Retina (tissue), 1 donor: ENCODE measurements at regions not wholly inside any gene's neighbourhood (a gene's known extent, or its start where the extent isn't known, plus 50 kb on each side); places are given as distances from the start of the nearest gene placed in this dataset.

ENCODE experiments used
- DNase-seq: peaks from one replicate; pipeline ENCODE4 v3.0.0-alpha.2; 2016

- no peak for DNase-seq
These were observed 97.7 kb downstream of the CD47 start for GRCh38 chr3:107992976-107993684.

GRCh38 chr3:107990926-107991325 lies 99.9 kb downstream of the CD47 start:
- no peak for DNase-seq

- no peak for DNase-seq
These were observed 100.4 kb downstream of the CD47 start for GRCh38 chr3:107990433-107990832.

- no peak for DNase-seq
These were observed 101.2 kb downstream of the CD47 start for GRCh38 chr3:107989661-107990060.

- no peak for DNase-seq
These were observed 102.2 kb downstream of the CD47 start for GRCh38 chr3:107988460-107989175.

- DNase-seq, result no peak
These were observed 103.5 kb downstream of the CD47 start for GRCh38 chr3:107987036-107987939.

GRCh38 chr3:107986505-107986904 lies 104.3 kb downstream of the CD47 start:
- no peak for DNase-seq

- DNase-seq, result no peak
These were observed 105.3 kb downstream of the CD47 start for GRCh38 chr3:107985496-107985895.

- no peak for DNase-seq
These were observed 107.6 kb downstream of the CD47 start for GRCh38 chr3:107983247-107983646.

- DNase-seq, result no peak
These were observed 108.7 kb downstream of the CD47 start for GRCh38 chr3:107982165-107982564.

- DNase-seq, result peak; percentile 75
These were observed 109.2 kb downstream of the CD47 start for GRCh38 chr3:107981471-107982111.

GRCh38 chr3:107979538-107979937 lies 111.3 kb downstream of the CD47 start:
- DNase-seq, result no peak

- peak; percentile 86 for DNase-seq
These were observed 112.4 kb downstream of the CD47 start for GRCh38 chr3:107978131-107979055.

- peak; percentile 83 for DNase-seq
These were observed 113.4 kb downstream of the CD47 start for GRCh38 chr3:107977221-107978130.

- DNase-seq, result no peak
These were observed 114.5 kb downstream of the CD47 start for GRCh38 chr3:107976202-107976800.

GRCh38 chr3:107975529-107976201 lies 115.2 kb downstream of the CD47 start:
- no peak for DNase-seq

- no peak for DNase-seq
These were observed 116.9 kb downstream of the CD47 start for GRCh38 chr3:107973961-107974360.

- DNase-seq, result no peak
These were observed 117.7 kb downstream of the CD47 start for GRCh38 chr3:107973152-107973551.

- DNase-seq, result no peak
These were observed 119.7 kb downstream of the CD47 start for GRCh38 chr3:107970993-107971580.
